ENCODE measurements at regions not wholly inside any gene's neighbourhood (a gene's known extent, or its start where the extent isn't known, plus 50 kb on each side); places are given as distances from the start of the nearest gene placed in this dataset.

GRCh38 chr6:131354356-131354755 lies 218.7 kb upstream of the ARG1 start:
- TF ChIP-seq POLR2AphosphoS5 (IDR thresholded peaks at IDR 0.05; ENCODE audit: low read depth, low read length) (no peak), SIN3A (IDR thresholded peaks at IDR 0.05; ENCODE audit: borderline replicate concordance, insufficient read depth, low read length) (no peak), FOXP2 (optimal IDR thresholded peaks at IDR 0.05; ENCODE audit: borderline replicate concordance, extremely low read depth, extremely low read length, insufficient read depth) (no peak), REST (IDR thresholded peaks at IDR 0.05; ENCODE audit: insufficient read depth in 1 of 2, low read depth in 2 of 2, low read length in 2 of 2) (no peak), TAF1 (IDR thresholded peaks at IDR 0.05; ENCODE audit: borderline replicate concordance, insufficient read depth, low read length) (no peak)

GRCh38 chr6:131356161-131356560 lies 216.9 kb upstream of the ARG1 start:
- TF ChIP-seq POLR2AphosphoS5 (IDR thresholded peaks at IDR 0.05; ENCODE audit: low read depth, low read length) (no peak), FOXP2 (optimal IDR thresholded peaks at IDR 0.05; ENCODE audit: borderline replicate concordance, extremely low read depth, extremely low read length, insufficient read depth) (no peak), REST (IDR thresholded peaks at IDR 0.05; ENCODE audit: insufficient read depth in 1 of 2, low read depth in 2 of 2, low read length in 2 of 2) (no peak), TAF1 (IDR thresholded peaks at IDR 0.05; ENCODE audit: borderline replicate concordance, insufficient read depth, low read length) (no peak), SIN3A (IDR thresholded peaks at IDR 0.05; ENCODE audit: borderline replicate concordance, insufficient read depth, low read length) (no peak)

GRCh38 chr6:131357501-131357900 lies 215.5 kb upstream of the ARG1 start:
- TF ChIP-seq TAF1 (IDR thresholded peaks at IDR 0.05; ENCODE audit: borderline replicate concordance, insufficient read depth, low read length) (no peak), SIN3A (IDR thresholded peaks at IDR 0.05; ENCODE audit: borderline replicate concordance, insufficient read depth, low read length) (no peak), POLR2AphosphoS5 (IDR thresholded peaks at IDR 0.05; ENCODE audit: low read depth, low read length) (no peak), FOXP2 (optimal IDR thresholded peaks at IDR 0.05; ENCODE audit: borderline replicate concordance, extremely low read depth, extremely low read length, insufficient read depth) (no peak), REST (IDR thresholded peaks at IDR 0.05; ENCODE audit: insufficient read depth in 1 of 2, low read depth in 2 of 2, low read length in 2 of 2) (no peak)

GRCh38 chr6:131362070-131362469 lies 211.0 kb upstream of the ARG1 start:
- TF ChIP-seq FOXP2 (optimal IDR thresholded peaks at IDR 0.05; ENCODE audit: borderline replicate concordance, extremely low read depth, extremely low read length, insufficient read depth) (no peak), SIN3A (IDR thresholded peaks at IDR 0.05; ENCODE audit: borderline replicate concordance, insufficient read depth, low read length) (no peak)

- no peak for TF ChIP-seq REST (IDR thresholded peaks at IDR 0.05; ENCODE audit: insufficient read depth in 1 of 2, low read depth in 2 of 2, low read length in 2 of 2)
- no peak for TF ChIP-seq FOXP2 (optimal IDR thresholded peaks at IDR 0.05; ENCODE audit: borderline replicate concordance, extremely low read depth, extremely low read length, insufficient read depth)
- no peak for TF ChIP-seq TAF1 (IDR thresholded peaks at IDR 0.05; ENCODE audit: borderline replicate concordance, insufficient read depth, low read length)
- TF ChIP-seq SIN3A (IDR thresholded peaks at IDR 0.05; ENCODE audit: borderline replicate concordance, insufficient read depth, low read length), result no peak
- no peak for TF ChIP-seq POLR2AphosphoS5 (IDR thresholded peaks at IDR 0.05; ENCODE audit: low read depth, low read length)
Measured at GRCh38 chr6:131362696-131363095, 210.3 kb upstream of the ARG1 start.

Measured in PFSK-1 (cell line).